CD4-positive, CD25-positive, alpha-beta regulatory T cell (primary cell): ENCODE measurements at regions not wholly inside any gene's neighbourhood (a gene's known extent, or its start where the extent isn't known, plus 50 kb on each side); places are given as distances from the start of the nearest gene placed in this dataset.

Experiments used
- ATAC-seq, 2 donors: fragments of 150-1000 bp; cut with Tn5 transposase; one replicate each; pipeline ENCODE4 v1.10.0; 2021; ENCODE audit warnings: low read depth in 2 of 2, moderate number of reproducible peaks in 2 of 2, moderate library complexity in 1 of 2
- DNase-seq, 3 donors: peaks; one replicate each; pipeline versions ENCODE4 v3.0.0 to v3.0.0-alpha.2; 2012 to 2022; ENCODE audit warnings: mixed read lengths in 1 of 3
- H3K27ac ChIP-seq: one replicate; pipeline ENCODE4 v1.7.0; 2013; ENCODE audit warnings: mild to moderate bottlenecking, low read length; ENCODE audit not compliant: insufficient read depth, poor library complexity, severe bottlenecking
- H3K27me3 ChIP-seq: one replicate; pipeline ENCODE4 v1.7.0; 2013; ENCODE audit warnings: low read length; ENCODE audit not compliant: control insufficient read depth, insufficient read depth
- H3K36me3 ChIP-seq: one replicate; pipeline ENCODE4 v1.7.0; 2013; ENCODE audit warnings: mild to moderate bottlenecking, low read length, moderate library complexity; ENCODE audit not compliant: control insufficient read depth, insufficient read depth
- H3K4me1 ChIP-seq: 2 replicates; pipeline ENCODE4 v1.7.0; 2013; ENCODE audit warnings: mild to moderate bottlenecking, low read length; ENCODE audit not compliant: insufficient read depth, control insufficient read depth, poor library complexity, severe bottlenecking
- H3K4me3 ChIP-seq: one replicate; pipeline ENCODE4 v1.7.0; 2013; ENCODE audit warnings: low read depth, mild to moderate bottlenecking, low read length, moderate library complexity
- H3K9me3 ChIP-seq, 2 experiments: 1 replicate in 1 of 2; 2 replicates in 1 of 2; pipeline ENCODE4 v1.7.0; 2013; ENCODE audit warnings: low read length in 2 of 2, mild to moderate bottlenecking in 1 of 2, moderate library complexity in 1 of 2; ENCODE audit not compliant: control insufficient read depth in 2 of 2
- H3K27ac Mint-ChIP-seq, 3 donors: one replicate each; pipeline ENCODE4 v1.8.0; 2020 to 2022; ENCODE audit warnings: mild to moderate bottlenecking in 3 of 3, mixed read lengths in 3 of 3, moderate library complexity in 2 of 3
- H3K27me3 Mint-ChIP-seq: one replicate; pipeline ENCODE4 v1.8.0; 2022; ENCODE audit warnings: mild to moderate bottlenecking, mixed read lengths
- H3K36me3 Mint-ChIP-seq: one replicate; pipeline ENCODE4 v1.8.0; 2020; ENCODE audit warnings: mixed read lengths
- H3K4me1 Mint-ChIP-seq, 4 donors: one replicate each; pipeline ENCODE4 v1.8.0; 2020 to 2022; ENCODE audit warnings: mixed read lengths in 4 of 4, mild to moderate bottlenecking in 1 of 4
- H3K4me3 Mint-ChIP-seq, 4 donors: one replicate each; pipeline ENCODE4 v1.8.0; 2020 to 2022; ENCODE audit warnings: mild to moderate bottlenecking in 4 of 4, mixed read lengths in 4 of 4, moderate library complexity in 3 of 4
- H3K9me3 Mint-ChIP-seq, 7 donors: one replicate each; pipeline ENCODE4 v1.8.0; 2020 to 2022; ENCODE audit warnings: mixed read lengths in 7 of 7, mild to moderate bottlenecking in 3 of 7, moderate library complexity in 2 of 7

DNA sequence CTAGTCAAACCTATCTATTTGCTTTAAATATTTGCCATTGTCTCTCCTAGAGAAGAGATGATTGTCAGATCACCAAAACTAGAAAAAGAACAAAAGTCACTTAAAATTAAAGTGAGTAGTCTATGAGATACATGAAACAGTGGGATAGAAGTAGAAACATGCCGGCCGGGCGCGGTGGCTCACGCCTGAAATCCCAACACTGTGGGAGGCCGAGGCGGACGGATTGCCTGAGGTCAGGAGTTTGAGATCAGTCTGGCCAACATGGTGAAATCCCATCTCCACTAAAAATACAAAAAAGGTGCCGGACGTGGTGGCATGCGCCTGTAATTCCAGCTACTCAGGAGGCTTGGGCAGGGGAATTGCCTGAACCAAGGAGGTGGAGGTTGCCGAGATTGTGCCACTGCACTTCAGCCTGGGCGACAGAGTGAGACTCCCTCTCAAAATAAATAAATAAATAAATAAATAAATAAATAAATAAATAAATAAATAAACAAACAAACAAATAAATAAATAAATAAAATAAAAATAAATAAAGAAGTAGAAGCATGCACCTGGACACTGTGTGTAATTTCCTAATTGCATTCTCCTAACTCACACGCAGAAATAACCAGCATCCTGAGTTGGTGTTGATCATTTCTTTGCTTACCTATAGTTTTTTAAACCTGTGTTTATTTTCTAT lies 299.5 kb downstream of the PDHA2 start:
- no peaks in the 10 kb centered on the region for H3K36me3 ChIP-seq
- Mint-ChIP-seq H3K27me3 (no peaks in the 10 kb centered on the region), H3K4me3 (no peak overlapping the region), H3K9me3 (peaks cover 0 to 5% (median 2%) of the 10 kb centered on the region in 7 donors), H3K36me3 (no peaks in the 10 kb centered on the region), H3K4me1 (no peaks in the 10 kb centered on the region), H3K27ac (no peak overlapping the region)
- ATAC-seq (no peak), DNase-seq (no peak)
- no peaks in the 10 kb centered on the region for H3K27me3 ChIP-seq
- H3K9me3 ChIP-seq: no peaks in the 10 kb centered on the region
- no peak overlapping the region for H3K27ac ChIP-seq
- no peaks in the 10 kb centered on the region for H3K4me1 ChIP-seq
- no peak overlapping the region for H3K4me3 ChIP-seq

DNA sequence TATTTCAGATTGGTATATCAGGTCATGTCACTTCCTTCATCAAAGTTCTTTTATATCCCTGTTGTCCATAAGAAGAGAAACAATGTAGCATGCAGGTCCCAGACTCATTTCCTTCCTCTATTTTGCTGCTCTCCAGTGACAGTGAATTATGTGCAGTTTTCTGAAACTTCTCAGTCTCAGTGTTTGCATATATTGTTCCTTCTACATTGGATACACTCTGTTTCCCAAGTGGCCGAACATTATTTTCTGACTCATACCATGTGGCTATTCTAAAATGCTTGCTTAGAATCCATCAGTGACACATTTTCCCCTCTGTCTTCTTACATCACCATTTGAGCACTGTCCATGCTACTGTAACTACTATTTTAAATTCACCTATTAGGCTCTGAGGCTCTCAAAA lies 305.7 kb downstream of the PDHA2 start:
- no peak overlapping the region for H3K27ac ChIP-seq
- H3K4me3 ChIP-seq: no peak overlapping the region
- Mint-ChIP-seq H3K36me3 (no peaks in the 10 kb centered on the region), H3K9me3 (peaks cover 0 to 7% (median 3%) of the 10 kb centered on the region in 7 donors), H3K4me3 (no peak overlapping the region), H3K4me1 (no peaks in the 10 kb centered on the region), H3K27ac (no peak overlapping the region), H3K27me3 (no peaks in the 10 kb centered on the region)
- no peaks in the 10 kb centered on the region for H3K4me1 ChIP-seq
- ATAC-seq (no peak), DNase-seq (no peak)
- no peaks in the 10 kb centered on the region for H3K36me3 ChIP-seq
- H3K9me3 ChIP-seq: no peaks in the 10 kb centered on the region
- no peaks in the 10 kb centered on the region for H3K27me3 ChIP-seq

DNA sequence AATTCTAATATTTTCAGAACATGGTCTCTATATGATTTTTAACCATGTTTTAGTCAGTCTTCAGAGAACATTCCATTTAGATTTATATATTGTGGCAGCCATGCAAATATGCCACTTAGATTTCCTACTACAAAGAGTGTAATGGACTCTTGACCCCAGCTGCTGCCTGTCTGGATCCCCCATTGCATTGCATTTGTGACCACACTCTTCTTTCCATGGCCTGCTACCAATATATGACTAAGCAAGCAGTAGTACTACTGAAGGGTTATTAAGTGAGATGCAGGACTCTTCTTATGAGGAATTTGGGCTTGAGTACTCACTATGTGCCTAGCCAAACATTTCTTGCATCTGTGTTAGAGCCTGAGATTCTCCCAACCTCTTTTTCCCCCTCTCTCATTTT lies 306.8 kb downstream of the PDHA2 start:
- Histone ChIP-seq H3K9me3 (no peaks in the 10 kb centered on the region), H3K27me3 (no peaks in the 10 kb centered on the region), H3K36me3 (no peaks in the 10 kb centered on the region), H3K4me1 (no peaks in the 10 kb centered on the region), H3K27ac (no peak overlapping the region), H3K4me3 (no peak overlapping the region)
- Mint-ChIP-seq H3K4me3 (no peak overlapping the region), H3K36me3 (no peaks in the 10 kb centered on the region), H3K4me1 (no peaks in the 10 kb centered on the region), H3K27me3 (no peaks in the 10 kb centered on the region), H3K9me3 (peaks cover 0 to 7% (median 1%) of the 10 kb centered on the region in 7 donors), H3K27ac (no peak overlapping the region)
- ATAC-seq (no peak), DNase-seq (no peak)

DNA sequence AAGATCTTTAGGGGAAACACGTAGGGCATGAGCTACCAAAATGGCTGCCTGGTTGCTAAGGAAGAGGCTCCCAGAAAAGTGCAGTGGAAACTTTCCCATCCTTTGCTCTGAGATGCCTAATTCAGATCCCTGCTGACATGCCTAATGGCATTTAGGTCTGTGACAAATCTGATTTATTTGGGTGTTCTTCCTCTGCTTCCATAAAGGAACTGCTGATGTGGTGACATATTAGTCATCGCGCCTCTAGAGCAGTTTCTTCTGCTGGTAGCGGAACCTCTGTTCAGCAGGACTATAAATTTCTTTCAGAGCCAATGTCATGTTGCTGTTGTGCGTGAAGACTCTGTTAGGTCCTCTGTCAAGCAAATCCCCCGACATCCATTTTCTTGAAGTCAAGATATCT lies 310.0 kb downstream of the PDHA2 start:
- no peaks in the 10 kb centered on the region for H3K27me3 ChIP-seq
- DNase-seq: no peak
- Mint-ChIP-seq H3K4me3 (no peak overlapping the region), H3K9me3 (peaks cover 0 to 7% (median 1%) of the 10 kb centered on the region in 7 donors), H3K4me1 (no peaks in the 10 kb centered on the region), H3K36me3 (no peaks in the 10 kb centered on the region), H3K27ac (no peak overlapping the region), H3K27me3 (no peaks in the 10 kb centered on the region)
- no peak overlapping the region for H3K4me3 ChIP-seq
- no peak overlapping the region for H3K27ac ChIP-seq
- H3K9me3 ChIP-seq: no peaks in the 10 kb centered on the region
- no peaks in the 10 kb centered on the region for H3K4me1 ChIP-seq
- ATAC-seq: no peak
- no peaks in the 10 kb centered on the region for H3K36me3 ChIP-seq

DNA sequence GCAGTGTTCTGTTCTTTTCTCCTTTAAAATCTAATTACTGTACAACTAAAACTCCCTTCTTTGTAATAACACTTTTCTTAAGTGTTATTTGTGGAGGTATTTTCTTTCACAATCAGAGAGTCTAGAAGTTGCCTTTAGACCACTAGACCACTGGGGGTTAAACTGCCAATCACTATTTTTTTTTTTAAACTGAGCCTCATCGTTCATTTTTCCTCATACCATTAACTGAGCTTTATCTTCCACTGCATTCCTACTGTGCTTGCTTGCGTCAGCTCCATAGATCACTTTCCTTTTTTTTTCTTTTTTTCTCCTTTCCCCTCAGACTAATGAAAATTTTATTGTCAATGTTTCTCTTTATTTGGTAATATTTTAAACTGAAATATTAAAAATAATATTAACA lies 310.6 kb downstream of the PDHA2 start:
- H3K27ac Mint-ChIP-seq: no peak overlapping the region
- H3K9me3 ChIP-seq: no peaks in the 10 kb centered on the region
- no peak overlapping the region for H3K4me3 Mint-ChIP-seq
- no peaks in the 10 kb centered on the region for H3K4me1 Mint-ChIP-seq
- H3K27me3 Mint-ChIP-seq: no peaks in the 10 kb centered on the region
- DNase-seq (no peak), ATAC-seq (no peak)
- H3K36me3 Mint-ChIP-seq: no peaks in the 10 kb centered on the region
- no peaks in the 10 kb centered on the region for H3K27me3 ChIP-seq
- H3K36me3 ChIP-seq: no peaks in the 10 kb centered on the region
- no peak overlapping the region for H3K27ac ChIP-seq
- no peak overlapping the region for H3K4me3 ChIP-seq
- H3K4me1 ChIP-seq: no peaks in the 10 kb centered on the region
- H3K9me3 Mint-ChIP-seq: peaks cover 0 to 6% (median 1%) of the 10 kb centered on the region in 7 donors

GRCh38 chr4:96152824-96153223 lies 312.9 kb downstream of the PDHA2 start:
- no peak overlapping the region for H3K27ac Mint-ChIP-seq
- H3K36me3 ChIP-seq: no peaks in the 10 kb centered on the region
- ATAC-seq (no peak), DNase-seq (no peak)
- no peaks in the 10 kb centered on the region for H3K27me3 ChIP-seq
- H3K9me3 ChIP-seq: no peaks in the 10 kb centered on the region
- no peaks in the 10 kb centered on the region for H3K4me1 Mint-ChIP-seq
- no peaks in the 10 kb centered on the region for H3K27me3 Mint-ChIP-seq
- no peak overlapping the region for H3K4me3 ChIP-seq
- H3K36me3 Mint-ChIP-seq: no peaks in the 10 kb centered on the region
- H3K9me3 Mint-ChIP-seq: peaks cover 0 to 8% (median 1%) of the 10 kb centered on the region in 7 donors
- no peak overlapping the region for H3K27ac ChIP-seq
- no peaks in the 10 kb centered on the region for H3K4me1 ChIP-seq
- H3K4me3 Mint-ChIP-seq: no peak overlapping the region

- no peak for ATAC-seq
- Mint-ChIP-seq H3K27ac (no peak overlapping the region), H3K4me1 (no peaks in the 10 kb centered on the region), H3K36me3 (no peaks in the 10 kb centered on the region), H3K27me3 (no peaks in the 10 kb centered on the region), H3K9me3 (peaks cover 0 to 8% (median 1%) of the 10 kb centered on the region in 7 donors), H3K4me3 (no peak overlapping the region)
- no peak for DNase-seq
- no peaks in the 10 kb centered on the region for H3K27me3 ChIP-seq
- H3K9me3 ChIP-seq: no peaks in the 10 kb centered on the region
- H3K4me1 ChIP-seq: no peaks in the 10 kb centered on the region
- no peak overlapping the region for H3K4me3 ChIP-seq
- H3K27ac ChIP-seq: no peak overlapping the region
- H3K36me3 ChIP-seq: no peaks in the 10 kb centered on the region
These were observed 314.8 kb downstream of the PDHA2 start for GRCh38 chr4:96154676-96155075.

DNA sequence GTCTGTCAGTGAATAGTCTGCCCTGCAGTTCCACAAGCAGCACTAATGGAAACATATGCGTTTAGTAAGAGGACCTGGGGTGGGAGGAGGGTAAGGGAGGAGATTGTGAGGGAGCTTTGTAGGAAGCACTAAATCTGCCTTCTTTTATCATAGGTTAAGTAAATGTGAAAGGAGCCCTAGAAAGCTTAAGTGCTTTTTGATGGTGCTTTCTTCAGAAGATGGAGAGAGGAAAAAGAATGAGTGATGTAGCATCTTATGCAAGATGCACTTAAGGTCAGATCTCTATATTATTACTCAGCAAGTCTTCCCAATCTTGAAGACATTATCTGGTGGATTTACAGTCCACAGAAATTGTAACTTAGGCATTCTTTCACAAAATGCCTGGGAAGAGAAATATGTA lies 322.7 kb downstream of the PDHA2 start:
- H3K36me3 ChIP-seq: no peaks in the 10 kb centered on the region
- H3K4me1 ChIP-seq: no peaks in the 10 kb centered on the region
- H3K9me3 Mint-ChIP-seq: peaks cover 0 to 9% (median 0%) of the 10 kb centered on the region in 7 donors
- no peaks in the 10 kb centered on the region for H3K27me3 Mint-ChIP-seq
- H3K4me1 Mint-ChIP-seq: no peaks in the 10 kb centered on the region
- DNase-seq: no peak
- H3K4me3 Mint-ChIP-seq: no peak overlapping the region
- no peaks in the 10 kb centered on the region for H3K9me3 ChIP-seq
- H3K27me3 ChIP-seq: no peaks in the 10 kb centered on the region
- H3K36me3 Mint-ChIP-seq: no peaks in the 10 kb centered on the region
- H3K4me3 ChIP-seq: no peak overlapping the region
- ATAC-seq: no peak
- H3K27ac Mint-ChIP-seq: no peak overlapping the region
- no peak overlapping the region for H3K27ac ChIP-seq
